GM23338 (cell line): ENCODE measurements at regions not wholly inside any gene's neighbourhood (a gene's known extent, or its start where the extent isn't known, plus 50 kb on each side); places are given as distances from the start of the nearest gene placed in this dataset.

Experiments
- ATAC-seq: fragments of 200-7000 bp; cut with Tn5 transposase; 3 replicates; pipeline ENCODE4 v1.9.1; 2020
- DNase-seq: peaks from one replicate; pipeline ENCODE4 v3.0.0-alpha.2; 2015; ENCODE audit warnings: low spot score
- H2AFZ ChIP-seq: fragments of 200-600 bp; sonication (generic); 2 replicates; pipeline ENCODE4 v1.8.0; 2016; ENCODE audit warnings: antibody characterized with exemption, mild to moderate bottlenecking, moderate library complexity
- H3F3A ChIP-seq: fragments of 200-600 bp; sonication (generic); replicated peaks from 2 replicates; pipeline ENCODE4 v1.8.0; 2017; ENCODE audit warnings: antibody characterized with exemption, mixed run types, low read depth
- H3K27ac ChIP-seq: fragments of 200-600 bp; sonication (generic); 2 replicates; pipeline ENCODE4 v1.6.1; 2016; ENCODE audit warnings: low read depth
- H3K27me3 ChIP-seq: fragments of 200-600 bp; sonication (generic); 2 replicates; pipeline ENCODE4 v1.8.0; 2016; ENCODE audit warnings: mild to moderate bottlenecking, mixed run types, moderate library complexity; ENCODE audit not compliant: insufficient read depth
- H3K36me3 ChIP-seq: fragments of 200-600 bp; sonication (generic); 2 replicates; pipeline ENCODE4 v1.8.0; 2016; ENCODE audit warnings: mild to moderate bottlenecking; ENCODE audit not compliant: insufficient read depth
- H3K4me1 ChIP-seq: fragments of 200-600 bp; sonication (generic); 2 replicates; pipeline ENCODE4 v1.8.0; 2016; ENCODE audit warnings: mild to moderate bottlenecking, moderate library complexity; ENCODE audit not compliant: insufficient read depth
- H3K4me2 ChIP-seq: fragments of 200-600 bp; sonication (generic); 2 replicates; pipeline ENCODE4 v1.7.1; 2017; ENCODE audit warnings: mixed run types
- H3K4me3 ChIP-seq: fragments of 200-600 bp; sonication (generic); 2 replicates; pipeline ENCODE4 v1.6.1; 2016; ENCODE audit warnings: mixed run types
- H3K79me2 ChIP-seq: fragments of 200-600 bp; sonication (generic); replicated peaks from 2 replicates; pipeline ENCODE4 v1.8.0; 2017; ENCODE audit warnings: mild to moderate bottlenecking; ENCODE audit not compliant: insufficient read depth
- H3K9me2 ChIP-seq: fragments of 200-600 bp; sonication (generic); 2 replicates; pipeline ENCODE4 v1.8.0; 2017; ENCODE audit not compliant: insufficient read depth
- H4K20me1 ChIP-seq: fragments of 200-600 bp; sonication (generic); replicated peaks from 2 replicates; pipeline ENCODE4 v1.8.0; 2017; ENCODE audit warnings: mild to moderate bottlenecking; ENCODE audit not compliant: insufficient read depth
- H3K27ac Mint-ChIP-seq: 2 replicates; pipeline ENCODE4 v1.8.0; 2020; ENCODE audit warnings: inconsistent platforms, mild to moderate bottlenecking, moderate library complexity, mixed read lengths
- H3K27me3 Mint-ChIP-seq: 3 replicates; pipeline ENCODE4 v1.8.0; 2022; ENCODE audit warnings: low read depth, mild to moderate bottlenecking, moderate library complexity, mixed read lengths, inconsistent platforms; ENCODE audit not compliant: insufficient read depth, poor library complexity
- H3K36me3 Mint-ChIP-seq: 3 replicates; pipeline ENCODE4 v1.8.0; 2021; ENCODE audit warnings: low read depth, mild to moderate bottlenecking, inconsistent platforms, moderate library complexity, mixed read lengths
- H3K4me1 Mint-ChIP-seq: 3 replicates; pipeline ENCODE4 v1.8.0; 2020; ENCODE audit warnings: mild to moderate bottlenecking, inconsistent platforms, mixed read lengths
- H3K4me3 Mint-ChIP-seq: 3 replicates; pipeline ENCODE4 v1.8.0; 2021; ENCODE audit warnings: moderate library complexity, mild to moderate bottlenecking, inconsistent platforms, mixed read lengths
- H3K9me3 Mint-ChIP-seq: 3 replicates; pipeline ENCODE4 v1.8.0; 2020; ENCODE audit warnings: moderate library complexity, mild to moderate bottlenecking, inconsistent platforms, mixed read lengths
- CTCF ChIP-seq, 2 experiments: fragments of 200-600 bp in 1 of 2; sonication (generic) in 1 of 2; conservative IDR thresholded peaks; 2 replicates each; pipeline versions ENCODE4 v1.5.1 to v1.6.1; 2016 to 2017; ENCODE audit warnings: antibody characterized with exemption in 2 of 2, low read depth in 2 of 2, mild to moderate bottlenecking in 2 of 2, moderate library complexity in 1 of 2
- ETS1 ChIP-seq: IDR thresholded peaks from 2 replicates; pipeline ENCODE4 v1.6.1; 2016; ENCODE audit warnings: antibody characterized with exemption
- EZH2phosphoT487 ChIP-seq: fragments of 200-600 bp; sonication (generic); IDR thresholded peaks from one replicate; pipeline ENCODE4 v1.8.1; 2018; ENCODE audit warnings: antibody characterized with exemption; ENCODE audit not compliant: unreplicated experiment
- JUNB ChIP-seq: IDR thresholded peaks from one replicate; pipeline ENCODE4 v1.6.1; 2016; ENCODE audit warnings: antibody characterized with exemption; ENCODE audit not compliant: unreplicated experiment
- POLR2AphosphoS5 ChIP-seq: IDR thresholded peaks from 2 replicates; pipeline ENCODE4 v1.6.1; 2016; ENCODE audit warnings: antibody characterized with exemption, low read depth
- REST ChIP-seq: IDR thresholded peaks from one replicate; pipeline ENCODE4 v1.6.1; 2018; ENCODE audit warnings: antibody characterized with exemption; ENCODE audit not compliant: unreplicated experiment
- ZNF331 ChIP-seq: fragments of 250-450 bp; sonication (Bioruptor Pico); IDR thresholded peaks from 2 replicates; pipeline ENCODE4 v1.5.0; 2020; ENCODE audit warnings: low read depth, mild to moderate bottlenecking, moderate library complexity
- ZNF462 ChIP-seq: fragments of 250-450 bp; sonication (Bioruptor Pico); IDR thresholded peaks from 2 replicates; pipeline ENCODE4 v1.5.0; 2020; ENCODE audit warnings: mild to moderate bottlenecking, moderate library complexity

GRCh38 chr2:56537756-56538155 is 354.0 kb downstream of the CCDC85A start (continued):
- TF ChIP-seq ZNF462 (CRISPR knock-in tag) (no peak), JUNB (no peak), EZH2phosphoT487 (no peak), ETS1 (no peak)

- peaks cover 5% of the 10 kb centered on the region; the same call in 2 of the 3 replicates for H3K9me3 Mint-ChIP-seq
- no peak for ATAC-seq
- H3K27ac Mint-ChIP-seq = no peak overlapping the region
- no peaks in the 10 kb centered on the region for H3K4me1 Mint-ChIP-seq
- H3K27ac ChIP-seq = no peak overlapping the region
- no peaks in the 10 kb centered on the region for H3K4me1 ChIP-seq
- H3K4me2 ChIP-seq = no peak overlapping the region
- no peaks in the 10 kb centered on the region for H3K27me3 ChIP-seq
- H3K36me3 ChIP-seq = no peaks in the 10 kb centered on the region
- H4K20me1 ChIP-seq = no peaks in the 10 kb centered on the region
- TF ChIP-seq CTCF (conservative IDR thresholded peaks at IDR 0.05; ENCODE audit: low read depth in 2 of 2) (no peak), JUNB (no peak), ETS1 (no peak), POLR2AphosphoS5 (no peak), ZNF331 (CRISPR knock-in tag) (no peak), REST (no peak)
- H3K4me3 ChIP-seq = no peak overlapping the region
- no peaks in the 10 kb centered on the region for H3K36me3 Mint-ChIP-seq
- no peaks in the 10 kb centered on the region for H3K79me2 ChIP-seq
- no peak for DNase-seq
- H2AFZ ChIP-seq = no peak overlapping the region
- no peaks in the 10 kb centered on the region for H3F3A ChIP-seq
- no peak overlapping the region for H3K4me3 Mint-ChIP-seq
- H3K9me2 ChIP-seq = no peaks in the 10 kb centered on the region
- H3K27me3 Mint-ChIP-seq = no peaks in the 10 kb centered on the region
Measured at GRCh38 chr2:56539618-56540017, 355.8 kb downstream of the CCDC85A start.
